Kasumi-1 (cell line): ENCODE measurements at regions not wholly inside any gene's neighbourhood (a gene's known extent, or its start where the extent isn't known, plus 50 kb on each side); places are given as distances from the start of the nearest gene placed in this dataset.

Experiments used
- DNase-seq, 2 experiments: peaks; one replicate each; lab custom pipeline; 2025; lab: John Stamatoyannopoulos, UW

GRCh38 chr2:236951830-236952475 lies 133.7 kb upstream of the COPS8 start:
- DNase-seq, result no peak

GRCh38 chr2:236954641-236955040 lies 131.0 kb upstream of the COPS8 start:
- no peak for DNase-seq

GRCh38 chr2:236955521-236956030 lies 130.1 kb upstream of the COPS8 start:
- no peak for DNase-seq

GRCh38 chr2:236956031-236956618 lies 129.6 kb upstream of the COPS8 start:
- no peak for DNase-seq

GRCh38 chr2:236956641-236957040 lies 129.0 kb upstream of the COPS8 start:
- DNase-seq, result no peak

GRCh38 chr2:236959036-236959435 lies 126.7 kb upstream of the COPS8 start:
- DNase-seq, result no peak

GRCh38 chr2:236959876-236960275 lies 125.8 kb upstream of the COPS8 start:
- no peak for DNase-seq

GRCh38 chr2:236960531-236960930 lies 125.2 kb upstream of the COPS8 start:
- DNase-seq, result no peak

- no peak for DNase-seq
Observed at GRCh38 chr2:236962816-236963215, 122.9 kb upstream of the COPS8 start.

- no peak for DNase-seq
Observed at GRCh38 chr2:236963631-236964182, 122.0 kb upstream of the COPS8 start.

GRCh38 chr2:236964291-236964690 lies 121.4 kb upstream of the COPS8 start:
- no peak for DNase-seq

GRCh38 chr2:236965021-236965840 lies 120.5 kb upstream of the COPS8 start:
- DNase-seq, result no peak

- no peak for DNase-seq
Observed at GRCh38 chr2:236965841-236966096, 119.9 kb upstream of the COPS8 start.

GRCh38 chr2:236967499-236967783 lies 118.2 kb upstream of the COPS8 start:
- DNase-seq, result no peak

- DNase-seq, result no peak
Observed at GRCh38 chr2:236968101-236968879, 117.4 kb upstream of the COPS8 start.

GRCh38 chr2:236968880-236969534 lies 116.7 kb upstream of the COPS8 start:
- DNase-seq, result no peak

GRCh38 chr2:236969767-236970655 lies 115.7 kb upstream of the COPS8 start:
- DNase-seq, result no peak

GRCh38 chr2:236970656-236971010 lies 115.1 kb upstream of the COPS8 start:
- DNase-seq, result no peak

GRCh38 chr2:236971131-236971821 lies 114.4 kb upstream of the COPS8 start:
- no peak for DNase-seq

GRCh38 chr2:236971919-236972381 lies 113.7 kb upstream of the COPS8 start:
- no peak for DNase-seq
